Putamen (tissue), 1 donor: ENCODE measurements at regions not wholly inside any gene's neighbourhood (a gene's known extent, or its start where the extent isn't known, plus 50 kb on each side); places are given as distances from the start of the nearest gene placed in this dataset.

Experiments used
- DNase-seq: peaks from one replicate; pipeline ENCODE4 v3.0.0-alpha.2; 2016; ENCODE audit warnings: low spot score

DNA sequence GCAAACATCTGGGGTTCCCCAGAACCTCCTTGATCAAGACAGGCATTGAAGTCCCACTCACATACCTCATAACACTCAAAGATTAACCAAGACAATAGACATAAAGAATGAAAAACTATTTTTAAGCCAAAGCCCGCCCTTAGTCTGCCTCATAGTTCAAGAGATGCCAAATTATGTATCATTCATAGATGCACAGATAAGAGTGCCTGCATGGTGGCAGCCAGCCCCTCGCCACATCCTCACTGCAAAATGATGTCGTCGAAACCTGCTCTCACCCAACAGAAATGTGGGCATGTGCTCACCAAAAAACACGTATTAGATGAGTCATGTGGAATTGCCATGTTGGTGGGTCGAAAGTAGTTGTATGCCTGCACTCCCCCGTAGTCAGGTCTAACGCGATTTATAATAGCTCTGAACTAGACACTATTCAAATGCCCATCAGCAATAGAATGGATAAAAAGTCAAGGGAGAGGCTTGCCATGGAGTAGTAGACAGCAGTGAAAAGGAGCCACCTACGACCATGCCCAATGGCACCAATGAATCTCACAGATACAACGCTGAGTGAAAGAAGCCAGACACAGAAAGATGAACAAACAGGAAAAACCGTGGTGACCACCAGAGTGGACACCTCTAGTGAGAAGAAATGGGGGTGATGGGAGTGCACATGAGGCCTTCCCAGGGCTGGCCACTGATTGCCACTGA lies 64.8 kb downstream of the C16orf95 start:
- DNase-seq, result no peak
